Hypothalamus (tissue), 51 donors: ENCODE measurements at regions not wholly inside any gene's neighbourhood (a gene's known extent, or its start where the extent isn't known, plus 50 kb on each side); places are given as distances from the start of the nearest gene placed in this dataset.

Experiments used
- DNase-seq, 51 donors: peaks; one replicate each; lab custom pipeline; 2025; lab: John Stamatoyannopoulos, UW

DNA sequence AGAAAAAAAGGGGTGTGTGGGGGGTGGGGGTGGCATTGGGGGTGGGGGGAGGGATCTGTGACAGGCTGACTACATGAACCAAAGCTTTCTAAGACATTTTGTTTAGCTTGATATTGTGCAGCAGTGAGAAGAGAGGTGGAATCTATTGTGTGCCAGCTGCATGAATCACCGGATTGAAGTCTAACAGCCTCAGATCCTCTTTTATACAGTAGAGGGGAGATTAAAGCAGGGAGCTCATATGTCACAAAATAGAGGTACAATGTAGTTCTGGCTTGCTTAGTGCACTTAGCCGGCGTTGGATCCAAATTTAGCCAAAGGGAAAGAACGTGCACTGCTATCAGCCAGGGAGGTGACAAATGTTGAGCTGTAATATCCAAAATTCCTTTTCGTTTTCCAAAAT is 404.2 kb upstream of the CITED2 start:
- DNase-seq: peak in 2 of 51 donors; percentile 3 to 51

DNA sequence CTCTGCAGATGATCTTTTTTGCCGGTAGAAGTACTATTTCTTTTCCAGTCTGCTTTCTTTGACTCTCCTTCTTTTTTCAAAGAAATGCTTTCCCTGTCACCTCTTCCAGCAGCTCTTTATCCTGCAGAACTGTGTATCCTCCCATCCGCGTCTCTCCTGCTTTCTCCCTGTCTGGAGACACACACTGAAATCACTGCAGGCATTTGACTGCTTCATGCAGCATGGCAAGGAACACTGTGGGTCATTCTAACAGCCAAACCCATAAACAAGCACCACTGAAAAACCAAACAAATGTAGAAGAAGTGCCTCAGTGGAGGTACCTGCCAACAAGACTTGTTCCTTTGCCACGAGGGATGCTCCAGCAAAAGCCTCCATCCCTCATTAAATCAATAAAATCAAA is 403.7 kb upstream of the CITED2 start:
- peak in 1 of 51 donors; percentile 51 for DNase-seq

DNA sequence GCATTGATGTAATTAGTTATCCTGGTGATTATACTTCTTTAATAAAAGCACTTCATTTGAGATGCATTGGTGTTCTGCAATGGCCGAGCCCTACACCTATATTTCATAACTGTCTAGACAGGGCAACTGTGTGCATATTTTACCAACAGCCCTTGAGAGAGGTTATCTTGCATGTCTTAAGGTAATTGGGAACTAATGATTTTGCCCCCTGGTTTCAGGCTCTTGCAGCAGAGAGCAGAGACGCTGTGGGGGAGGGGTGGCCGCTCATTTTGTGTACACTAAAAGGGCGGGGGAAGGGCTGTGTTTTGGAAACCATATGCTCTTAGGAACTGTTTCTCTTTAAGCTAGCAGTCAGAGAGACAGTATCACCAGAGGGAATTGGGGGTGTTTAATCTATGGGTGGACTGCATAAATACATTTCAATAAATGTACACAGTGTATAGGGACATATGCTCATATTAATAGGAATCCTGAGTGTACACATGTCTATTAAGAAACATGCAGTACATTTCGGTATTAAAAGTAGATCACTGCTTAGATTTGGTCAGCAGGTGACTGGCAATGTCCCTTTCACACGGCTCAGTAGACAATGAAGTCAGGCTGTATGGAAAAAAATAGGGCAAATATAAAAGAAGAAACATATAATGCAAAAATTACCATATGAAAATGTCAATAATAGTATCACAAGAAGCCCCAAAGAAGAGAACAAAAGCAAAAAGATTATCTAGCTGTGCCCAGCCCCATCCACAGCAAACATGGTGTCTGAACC is 402.9 kb upstream of the CITED2 start:
- DNase-seq: no peak

DNA sequence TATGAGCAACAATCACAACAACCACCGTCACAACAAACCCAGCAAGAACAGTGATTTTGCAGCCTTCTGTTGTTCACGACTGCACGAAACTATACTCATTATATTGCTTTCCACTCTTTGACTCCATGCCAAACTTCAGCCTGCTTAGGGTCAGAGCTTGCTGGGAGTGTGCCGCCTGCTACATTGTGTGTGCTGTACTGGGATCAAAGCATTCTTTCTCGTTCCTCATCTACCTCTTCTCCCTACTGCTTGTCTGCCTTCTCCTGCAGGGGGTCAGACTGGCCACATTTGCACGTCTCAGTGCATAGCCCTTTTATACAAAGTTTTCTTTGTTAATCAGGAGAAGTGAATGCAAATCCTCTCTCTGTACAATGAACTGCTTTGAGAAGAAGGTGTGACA is 401.6 kb upstream of the CITED2 start:
- no peak for DNase-seq

DNA sequence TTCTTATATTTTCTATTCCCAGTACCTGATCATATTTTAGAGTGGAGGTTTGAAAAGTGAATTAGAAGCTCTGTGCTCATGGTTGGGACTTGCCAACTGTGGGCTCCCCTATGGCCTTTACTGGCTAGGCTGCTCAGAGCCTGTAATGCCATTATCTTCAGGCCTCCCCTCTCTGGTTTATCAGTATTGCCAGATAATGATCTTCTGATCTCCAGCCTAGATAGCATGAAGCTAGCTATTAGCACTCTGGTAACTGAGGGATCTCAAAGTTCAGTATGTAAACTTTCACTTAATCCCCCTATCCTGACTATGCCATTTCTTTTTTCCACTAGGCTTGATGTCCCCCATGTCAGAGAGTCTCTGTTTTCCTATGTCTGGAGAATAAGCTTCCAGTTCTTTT is 393.7 kb upstream of the CITED2 start:
- DNase-seq: no peak

DNA sequence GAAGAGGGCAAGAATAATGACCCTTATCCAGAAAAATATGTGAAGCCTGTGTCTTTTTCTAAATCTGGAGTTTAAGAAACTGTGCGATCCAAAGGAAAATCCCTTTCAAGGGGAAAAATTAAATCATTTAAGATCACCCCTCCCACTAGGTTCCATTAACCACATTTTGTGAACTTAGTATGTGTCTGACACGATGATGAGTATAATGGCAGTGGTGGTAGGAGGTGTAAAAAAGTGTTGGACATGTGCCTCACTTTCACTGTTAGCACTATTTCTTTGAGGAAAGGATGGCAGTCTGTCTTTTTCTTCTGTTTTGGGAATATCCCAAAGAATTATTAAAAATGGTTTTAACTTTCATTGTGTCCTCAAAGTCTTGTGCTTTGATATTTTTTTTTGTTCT is 392.3 kb upstream of the CITED2 start:
- no peak for DNase-seq

DNA sequence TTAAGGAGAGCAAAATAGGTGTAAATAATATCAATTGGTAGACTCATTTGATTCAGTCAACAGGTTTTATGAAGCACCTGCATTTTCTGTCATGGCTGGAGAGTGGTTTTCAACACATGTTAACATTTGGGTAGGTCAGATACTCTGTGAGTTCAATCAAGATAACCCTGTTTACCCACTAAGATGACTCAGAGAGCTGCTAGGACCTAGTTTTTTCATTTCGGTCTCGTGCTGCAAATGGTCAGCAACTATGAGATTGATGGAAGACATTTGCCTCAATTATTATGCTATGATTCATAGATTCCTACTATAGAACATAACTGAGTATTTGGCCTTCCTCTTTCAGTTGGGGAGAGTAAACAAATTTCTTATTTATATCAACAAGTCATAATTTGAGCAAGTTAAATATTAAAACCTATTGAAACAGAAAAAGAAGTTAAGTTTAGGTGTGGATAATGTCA is 391.4 kb upstream of the CITED2 start:
- no peak for DNase-seq

DNA sequence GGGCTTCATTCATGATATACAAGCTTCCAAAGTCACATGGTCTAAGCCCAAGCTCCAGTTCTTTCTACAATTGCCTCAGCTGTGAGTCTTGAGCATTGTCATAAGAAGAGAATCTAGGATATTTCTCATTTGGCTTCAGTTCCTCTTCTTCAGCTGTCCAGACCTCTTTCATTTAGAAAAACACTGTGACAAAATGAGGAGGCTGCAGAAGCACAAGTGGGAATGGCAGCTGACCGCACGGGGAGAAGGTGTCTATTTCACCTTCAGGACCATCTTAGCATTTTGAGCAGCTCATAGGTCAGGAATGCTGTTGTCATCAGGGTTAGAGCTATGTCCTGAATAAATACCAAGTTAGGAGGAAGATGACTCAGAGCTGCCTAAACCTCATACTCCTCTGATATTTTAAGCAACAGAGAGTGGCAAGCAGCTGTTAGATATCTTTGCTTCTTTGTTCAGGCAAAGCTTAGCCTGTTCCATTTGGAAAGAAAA is 390.1 kb upstream of the CITED2 start:
- DNase-seq: peak in 3 of 51 donors; percentile 2 to 17 (median 12)

GRCh38 chr6:139763468-139764210 is 389.2 kb upstream of the CITED2 start:
- no peak for DNase-seq

DNA sequence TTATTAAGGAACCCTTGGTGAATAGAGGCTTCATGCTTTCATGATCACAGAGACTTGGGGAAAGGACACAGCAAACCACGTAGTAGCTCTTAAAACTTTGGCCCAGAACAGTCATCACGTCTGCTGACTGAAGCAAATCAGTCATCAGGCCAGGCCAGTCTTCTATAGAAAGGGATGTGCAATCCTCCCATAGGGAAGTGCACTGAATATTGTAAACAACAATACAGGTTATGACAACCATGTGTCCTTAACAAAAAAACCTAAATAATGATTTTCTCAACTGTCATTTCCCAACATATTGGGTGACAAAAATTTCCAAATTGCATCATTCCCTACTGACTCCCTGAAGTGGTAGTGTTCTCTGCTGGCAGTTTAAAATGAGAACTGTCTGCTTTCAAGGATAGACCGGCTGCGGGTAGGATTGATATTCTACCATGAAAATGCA is 388.2 kb upstream of the CITED2 start:
- DNase-seq: peak in 1 of 51 donors; percentile 1

DNA sequence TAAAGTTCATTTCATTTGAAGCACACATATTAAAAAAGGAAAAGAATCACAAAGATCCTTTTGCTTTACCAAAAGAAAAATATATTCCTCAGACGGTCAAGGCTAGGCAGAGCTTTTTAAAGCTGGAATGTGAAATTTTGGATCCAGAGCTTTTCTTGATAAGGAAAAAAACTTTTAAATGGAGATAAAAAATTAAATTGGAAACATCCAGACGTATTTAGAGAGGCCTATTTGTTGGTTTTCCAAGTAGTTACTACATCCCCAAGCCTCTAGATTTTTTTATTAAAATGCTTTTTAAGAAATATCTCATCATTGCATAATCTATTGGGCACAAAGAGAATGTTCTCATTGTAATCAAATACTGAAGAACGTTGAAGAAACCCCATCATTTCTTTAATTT is 385.7 kb upstream of the CITED2 start:
- DNase-seq: no peak

GRCh38 chr6:139759086-139759485 is 384.6 kb upstream of the CITED2 start:
- no peak for DNase-seq

- no peak for DNase-seq
Measured at GRCh38 chr6:139758209-139758611, 383.8 kb upstream of the CITED2 start.

DNA sequence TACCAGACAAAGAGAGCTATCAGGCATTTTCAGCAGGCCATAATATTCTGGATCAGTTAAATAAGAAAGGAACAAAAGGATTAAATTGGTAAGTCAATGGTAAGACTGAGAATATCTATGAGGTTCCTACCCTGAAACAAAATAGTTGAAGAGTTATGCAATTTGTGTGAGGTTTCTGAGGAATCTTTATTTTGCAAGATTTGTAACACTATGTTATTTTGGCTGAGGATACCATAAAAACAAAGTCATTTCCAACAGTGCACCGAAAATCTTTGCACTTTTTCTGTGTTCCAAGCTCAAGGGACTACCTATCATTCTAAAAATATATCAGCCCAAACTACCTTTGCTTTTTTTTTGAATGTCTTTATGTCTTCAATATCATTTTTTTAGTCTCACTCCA is 383.3 kb upstream of the CITED2 start:
- no peak for DNase-seq

- no peak for DNase-seq
Measured at GRCh38 chr6:139756381-139756780, 381.9 kb upstream of the CITED2 start.

DNA sequence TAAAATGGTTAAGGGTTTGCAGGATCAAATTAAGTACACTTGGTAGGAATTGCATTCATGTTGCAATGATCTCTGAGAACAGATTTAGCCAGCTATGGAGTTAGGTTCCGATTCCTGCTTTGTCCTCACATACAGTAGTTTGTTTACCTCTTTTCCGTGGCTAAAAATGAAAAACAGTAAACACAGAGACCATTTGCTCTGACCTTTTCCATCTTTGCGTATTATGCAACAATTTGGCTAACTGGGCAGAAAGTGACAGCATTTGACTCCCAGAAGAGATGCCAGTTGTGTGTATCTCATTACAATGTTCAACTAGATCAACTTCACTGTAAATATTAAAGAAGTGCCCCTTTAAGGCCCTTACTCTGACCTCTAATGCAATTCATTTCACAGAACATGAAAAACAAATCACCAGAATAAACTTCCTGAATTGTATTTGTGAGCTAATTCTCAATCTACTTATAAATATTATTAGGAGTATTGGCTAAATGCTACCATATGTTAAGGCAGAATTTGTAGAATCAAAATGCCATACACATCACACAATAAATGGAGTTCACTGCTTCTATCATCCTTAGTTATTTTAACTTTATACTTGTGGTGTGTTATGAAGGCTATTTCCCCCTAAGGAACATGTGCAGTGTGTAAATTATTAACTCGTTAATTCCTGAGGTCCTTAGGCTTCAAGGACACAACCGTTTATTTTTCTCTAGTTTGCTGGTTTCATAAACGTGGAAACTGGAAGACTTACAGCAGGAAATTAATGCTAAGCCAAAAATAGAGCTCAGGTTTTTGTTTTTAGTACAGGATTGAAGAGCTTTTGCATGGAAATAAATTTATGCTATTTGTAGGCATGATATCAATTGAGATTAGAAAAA is 380.7 kb upstream of the CITED2 start:
- DNase-seq: no peak

DNA sequence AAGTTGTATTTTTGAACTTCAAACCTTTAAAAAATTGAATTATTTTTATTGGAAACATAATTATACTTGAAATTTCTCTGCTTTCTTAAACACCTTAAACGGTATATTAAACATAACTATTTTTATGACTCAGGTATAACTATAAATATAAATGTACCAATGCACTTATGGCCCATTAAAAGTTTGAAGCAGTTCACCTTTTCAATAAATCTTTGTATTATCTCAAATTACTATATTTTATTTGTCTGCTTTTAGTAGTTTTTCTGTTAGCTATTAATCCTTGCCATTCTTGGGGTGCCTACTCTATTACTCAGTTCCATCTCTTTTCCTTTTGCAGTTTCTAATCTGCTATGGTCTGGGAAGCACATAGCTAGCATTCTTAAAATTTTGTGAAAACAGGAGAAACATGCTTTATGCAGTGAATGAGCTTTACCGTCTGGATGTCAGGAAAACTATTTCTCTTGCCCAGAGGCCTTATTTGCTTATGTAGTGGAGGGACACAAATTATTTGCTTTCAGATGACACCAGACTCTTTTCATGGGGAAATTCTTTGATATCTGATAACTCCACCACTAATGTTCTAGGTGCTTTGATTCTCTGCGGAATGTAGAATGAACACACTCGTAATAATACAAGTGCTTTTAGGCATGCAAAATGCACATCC is 378.9 kb upstream of the CITED2 start:
- no peak for DNase-seq

DNA sequence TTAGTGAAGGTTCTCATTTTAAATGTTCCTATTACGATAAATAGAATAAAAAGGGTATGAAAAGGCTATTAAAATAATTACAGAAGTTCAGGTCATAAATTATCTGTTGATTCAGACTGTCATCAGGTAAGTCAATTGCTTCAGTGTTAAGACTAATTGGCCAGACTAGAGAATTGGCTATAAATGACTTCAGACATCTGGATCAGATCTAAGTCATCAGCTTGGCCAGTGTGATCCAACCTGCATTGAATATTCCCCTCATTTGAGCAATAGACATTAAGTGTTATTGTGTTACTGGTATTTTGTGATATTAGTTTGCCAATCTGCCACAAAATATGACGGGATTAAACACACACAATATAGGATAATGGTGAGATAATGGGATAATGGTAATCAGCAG is 377.6 kb upstream of the CITED2 start:
- no peak for DNase-seq

DNA sequence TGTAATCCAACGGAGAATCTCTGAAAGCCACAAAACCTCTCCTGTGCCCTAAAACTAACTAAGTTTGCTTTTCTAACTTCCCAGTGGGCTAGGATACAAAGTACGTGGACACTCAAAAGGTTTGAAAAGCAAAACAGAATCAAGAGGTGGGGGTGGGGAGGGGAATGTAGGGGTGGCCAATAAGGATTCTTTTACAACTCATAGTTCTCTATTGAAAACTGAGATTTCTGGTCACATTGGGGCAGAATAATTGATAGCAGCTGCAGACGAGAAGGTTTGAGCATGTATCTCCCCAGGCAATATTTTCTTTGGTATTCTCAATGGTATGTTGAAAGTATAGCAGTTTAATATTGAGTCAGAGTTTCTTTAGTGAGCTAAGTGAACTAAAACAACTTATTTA is 376.7 kb upstream of the CITED2 start:
- DNase-seq: no peak
